GM15510 (cell line): ENCODE measurements at regions not wholly inside any gene's neighbourhood (a gene's known extent, or its start where the extent isn't known, plus 50 kb on each side); places are given as distances from the start of the nearest gene placed in this dataset.

Experiments
- POLR2A ChIP-seq: IDR thresholded peaks from 3 replicates; pipeline ENCODE4 v1.6.1; 2011; ENCODE audit warnings: borderline replicate concordance; ENCODE audit not compliant: insufficient read length; ENCODE audit errors: extremely low read depth

GRCh38 chr22:48931452-48931851, 896.2 kb downstream of the BRD1 start:
- TF ChIP-seq POLR2A, result no peak

GRCh38 chr22:48929276-48929790, 898.3 kb downstream of the BRD1 start:
- TF ChIP-seq POLR2A, result no peak

- no peak for TF ChIP-seq POLR2A
Observed at GRCh38 chr22:48927591-48927990, 900.1 kb downstream of the BRD1 start.

GRCh38 chr22:48926643-48927042, 901.0 kb downstream of the BRD1 start:
- TF ChIP-seq POLR2A, result no peak

DNA sequence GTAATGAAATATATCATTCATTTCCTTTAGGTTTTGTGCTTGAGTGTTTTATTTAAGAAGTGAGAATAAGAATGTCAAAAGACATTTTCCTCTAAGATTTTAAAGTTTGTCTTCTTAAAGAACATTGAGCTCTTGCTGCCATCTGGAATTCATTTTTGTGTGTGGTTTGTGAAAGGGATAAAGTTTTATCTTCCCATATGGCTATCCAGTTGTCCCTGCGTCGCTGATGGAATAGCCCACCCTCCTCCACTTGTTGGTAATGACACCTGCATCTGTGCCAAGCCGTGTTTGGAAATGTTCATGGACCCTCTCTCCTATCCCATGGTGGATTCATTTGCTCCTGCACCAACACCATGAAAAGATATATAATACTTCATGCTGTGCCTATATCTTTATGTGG, 901.5 kb downstream of the BRD1 start:
- TF ChIP-seq POLR2A, result no peak

- TF ChIP-seq POLR2A, result no peak
Observed at GRCh38 chr22:48925450-48925849, 902.2 kb downstream of the BRD1 start.

- no peak for TF ChIP-seq POLR2A
Observed at GRCh38 chr22:48923996-48924395, 903.7 kb downstream of the BRD1 start.

- TF ChIP-seq POLR2A, result no peak
Observed at GRCh38 chr22:48923165-48923865, 904.4 kb downstream of the BRD1 start.

- TF ChIP-seq POLR2A, result no peak
Observed at GRCh38 chr22:48921411-48921903, 906.2 kb downstream of the BRD1 start.

GRCh38 chr22:48920776-48921241, 906.9 kb downstream of the BRD1 start:
- TF ChIP-seq POLR2A, result no peak

GRCh38 chr22:48919851-48920589, 907.7 kb downstream of the BRD1 start:
- no peak for TF ChIP-seq POLR2A

DNA sequence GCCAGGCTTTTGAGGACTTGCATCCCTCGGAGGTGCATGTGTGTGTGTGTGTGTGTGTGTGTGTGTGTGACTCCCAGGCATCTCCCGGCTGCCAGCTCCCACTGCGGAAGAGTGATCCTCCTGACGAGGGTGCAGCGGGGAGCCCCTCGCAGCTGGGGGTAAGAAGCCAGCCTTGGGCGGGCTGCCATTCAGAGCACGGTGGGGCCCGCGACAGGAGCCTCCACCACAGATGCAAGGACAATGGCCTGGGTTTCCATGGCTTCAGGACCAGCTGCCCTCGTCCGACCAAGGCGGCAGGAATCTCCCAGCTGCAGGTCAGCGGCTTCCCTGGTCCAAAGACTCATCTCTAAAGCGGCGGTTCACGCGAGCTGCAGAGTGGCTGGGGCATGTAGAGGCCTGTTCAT, 908.5 kb downstream of the BRD1 start:
- no peak for TF ChIP-seq POLR2A

DNA sequence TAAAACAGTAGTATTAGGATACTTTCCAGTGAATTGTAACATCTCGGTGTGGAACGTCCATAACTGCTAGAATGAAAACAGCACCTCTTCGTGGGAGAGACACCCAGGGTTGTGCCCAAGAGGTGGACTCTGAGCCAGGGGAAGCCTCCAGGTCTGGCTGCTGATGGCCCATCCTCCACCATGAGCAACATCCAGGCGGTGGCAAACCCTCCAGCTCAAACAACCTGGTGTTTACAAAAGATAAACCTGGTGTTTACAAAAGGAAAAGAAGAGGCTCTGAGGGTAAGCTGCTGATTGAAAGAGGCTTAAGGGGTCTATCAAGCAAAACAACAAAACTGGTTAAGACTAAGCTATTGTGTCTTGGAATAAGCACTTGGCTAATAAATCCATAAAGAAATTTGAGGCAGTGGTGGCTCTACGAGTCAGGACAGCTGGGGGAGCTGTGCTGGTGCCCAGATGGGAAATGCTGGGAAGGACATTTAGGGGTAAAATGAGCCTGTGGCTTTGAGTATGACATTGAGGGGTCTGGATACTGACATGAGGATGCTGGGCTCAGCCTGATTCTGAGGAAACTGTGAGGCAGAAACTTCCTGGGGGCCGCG, 909.0 kb downstream of the BRD1 start:
- TF ChIP-seq POLR2A, result no peak

DNA sequence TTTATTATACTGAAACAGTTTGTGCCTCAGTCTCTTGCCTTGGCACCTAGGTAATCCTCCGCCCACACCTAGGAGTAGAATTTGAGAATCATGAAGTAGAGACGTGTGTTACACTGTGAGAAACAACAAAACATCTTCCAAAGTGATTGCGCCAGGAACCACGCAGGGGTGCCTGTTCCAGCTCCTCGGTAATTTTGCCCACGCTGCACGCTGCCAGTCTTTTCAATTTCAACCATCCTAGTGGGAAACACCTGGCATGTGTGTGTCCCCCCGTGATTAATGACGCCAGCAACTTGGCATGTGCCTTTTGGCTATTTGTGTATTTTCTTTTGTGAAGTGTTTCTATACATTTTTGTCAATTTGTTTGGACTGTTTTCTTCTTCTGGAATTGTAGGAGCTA, 919.1 kb downstream of the BRD1 start:
- TF ChIP-seq POLR2A, result no peak

DNA sequence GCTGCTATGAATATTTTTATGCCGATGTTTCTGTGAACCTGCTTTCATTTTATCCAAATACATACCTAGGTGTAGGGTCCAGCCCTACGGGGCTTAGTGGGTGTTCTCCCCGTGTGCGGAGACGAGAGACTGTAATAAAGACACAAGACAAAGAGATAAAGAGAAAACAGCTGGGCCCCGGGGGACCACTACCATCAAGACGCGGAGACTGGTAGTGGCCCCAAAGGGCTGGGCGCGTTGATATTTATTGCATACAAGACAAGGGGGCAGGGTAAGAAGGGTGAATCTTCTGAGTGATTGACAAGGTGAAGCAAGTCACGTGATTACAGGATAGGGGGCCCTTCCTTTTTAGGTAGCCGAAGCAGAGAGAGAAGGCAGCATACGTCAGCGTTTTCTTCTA, 920.1 kb downstream of the BRD1 start:
- TF ChIP-seq POLR2A, result no peak

DNA sequence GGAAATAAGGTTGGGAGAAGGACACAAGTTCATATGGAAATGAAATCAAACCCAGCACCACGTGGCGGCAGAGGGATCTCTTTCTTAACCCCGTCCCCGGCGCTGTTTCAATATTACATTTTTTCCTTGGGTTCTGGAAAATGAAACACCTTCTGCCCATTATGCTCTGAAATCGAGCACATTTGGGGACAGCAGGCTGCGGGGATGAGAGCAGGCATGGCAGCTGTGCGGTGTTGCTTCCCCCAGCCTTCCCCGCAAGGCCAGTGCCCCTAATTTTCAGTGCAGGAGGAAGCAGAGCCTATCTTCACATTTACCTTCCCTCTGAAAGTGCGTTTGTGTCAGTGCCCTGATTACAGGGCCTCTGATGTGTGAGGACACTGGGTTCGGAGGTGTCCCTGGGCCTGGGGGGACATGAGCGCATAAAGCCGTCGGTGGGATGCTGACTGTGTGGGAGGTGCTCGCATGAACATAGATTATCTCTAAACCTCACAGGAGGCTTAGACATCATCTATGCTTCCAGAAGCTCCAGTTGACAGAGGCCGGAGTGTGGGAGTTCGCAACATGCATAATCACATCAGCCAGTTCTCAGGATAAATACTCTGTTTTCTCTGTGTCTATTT, 921.3 kb downstream of the BRD1 start:
- TF ChIP-seq POLR2A, result no peak
